Epithelial cell of esophagus (primary cell): ENCODE measurements at regions not wholly inside any gene's neighbourhood (a gene's known extent, or its start where the extent isn't known, plus 50 kb on each side); places are given as distances from the start of the nearest gene placed in this dataset.

Experiments
- DNase-seq: peaks from one replicate; pipeline ENCODE4 v3.0.0; 2010; ENCODE audit warnings: low read depth
- H3K4me3 ChIP-seq: 2 replicates; pipeline ENCODE4 v1.5.1; 2011; ENCODE audit warnings: mild to moderate bottlenecking, low read length, control low read depth
- CTCF ChIP-seq: IDR thresholded peaks from 2 replicates; pipeline ENCODE4 v1.5.1; 2011; ENCODE audit warnings: low read depth, mild to moderate bottlenecking, low read length, control low read depth, inconsistent platforms; ENCODE audit not compliant: insufficient read depth; ENCODE audit errors: missing control alignments

- no peak for TF ChIP-seq CTCF
- no peak overlapping the region for H3K4me3 ChIP-seq
- DNase-seq: no peak
Measured at GRCh38 chr15:95577927-95578326, 752.6 kb upstream of the NR2F2 start.

- no peak for TF ChIP-seq CTCF
- no peak for DNase-seq
- no peak overlapping the region for H3K4me3 ChIP-seq
Measured at GRCh38 chr15:95580121-95580520, 750.4 kb upstream of the NR2F2 start.

GRCh38 chr15:95581595-95581994, 748.9 kb upstream of the NR2F2 start:
- TF ChIP-seq CTCF: no peak
- H3K4me3 ChIP-seq: no peak overlapping the region
- no peak for DNase-seq

- DNase-seq: peak; percentile 8
- TF ChIP-seq CTCF: no peak
- no peak overlapping the region for H3K4me3 ChIP-seq
Measured at GRCh38 chr15:95584088-95584487, 746.4 kb upstream of the NR2F2 start.

- no peak for TF ChIP-seq CTCF
- no peak for DNase-seq
- H3K4me3 ChIP-seq: no peak overlapping the region
Measured at GRCh38 chr15:95588056-95588455, 742.4 kb upstream of the NR2F2 start.

GRCh38 chr15:95590533-95591044, 739.9 kb upstream of the NR2F2 start:
- DNase-seq: peak; percentile 28
- H3K4me3 ChIP-seq: no peak overlapping the region
- no peak for TF ChIP-seq CTCF

GRCh38 chr15:95591270-95591669, 739.2 kb upstream of the NR2F2 start:
- H3K4me3 ChIP-seq: no peak overlapping the region
- DNase-seq: no peak
- no peak for TF ChIP-seq CTCF
